Activated T-cell treated with anti-CD3 and anti-CD28 coated beads for 24 hours (primary cell): ENCODE measurements at regions not wholly inside any gene's neighbourhood (a gene's known extent, or its start where the extent isn't known, plus 50 kb on each side); places are given as distances from the start of the nearest gene placed in this dataset.
"Not testable (repeated sequence)": the region's sequence is repeated elsewhere in the genome, so short reads cannot be mapped to it uniquely, and the experiment has no call there.

Source experiments
- DNase-seq: peaks from one replicate; pipeline ENCODE4 v3.0.0-alpha.2; 2020; ENCODE audit warnings: low read depth

DNA sequence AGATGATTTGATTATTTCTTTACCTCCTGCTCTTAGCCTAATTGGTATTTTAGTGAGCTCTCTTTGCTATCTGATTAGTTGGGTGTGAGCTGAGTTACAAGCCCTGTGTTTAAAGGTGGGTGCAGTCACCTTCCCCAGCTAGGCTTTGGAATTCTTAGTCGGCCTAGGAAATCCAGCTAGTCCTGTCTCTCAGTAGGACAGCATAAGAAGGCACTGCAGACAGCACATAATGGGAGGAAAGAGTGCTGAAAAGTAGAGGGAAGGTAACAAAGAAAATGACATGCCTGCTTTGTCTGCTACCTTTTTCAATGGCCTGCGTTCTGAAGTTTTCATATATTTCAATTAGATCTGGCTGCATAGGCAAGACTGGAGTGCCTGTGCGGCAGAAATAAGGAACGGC, 1794.0 kb upstream of the CELF4 start:
- DNase-seq: no peak

DNA sequence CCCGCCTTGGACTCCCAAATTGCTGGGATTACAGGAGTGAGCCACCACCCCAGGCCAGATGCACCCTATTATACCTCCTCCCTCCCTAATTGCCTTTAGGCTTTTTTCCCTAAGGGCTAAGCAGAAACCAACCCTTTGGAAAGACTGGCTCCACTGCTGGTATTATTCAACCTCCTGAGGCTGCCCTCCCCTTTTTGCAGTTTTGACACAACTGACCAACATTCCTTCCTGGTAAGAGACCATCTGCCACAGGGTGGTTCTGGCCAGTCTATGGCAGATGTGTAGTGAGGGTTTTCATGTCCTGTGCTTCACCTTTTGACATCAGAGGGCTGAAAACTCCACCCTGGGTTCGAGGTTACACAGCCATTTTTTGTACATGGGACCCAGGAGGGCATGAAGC, 1785.3 kb upstream of the CELF4 start:
- DNase-seq: no peak

DNA sequence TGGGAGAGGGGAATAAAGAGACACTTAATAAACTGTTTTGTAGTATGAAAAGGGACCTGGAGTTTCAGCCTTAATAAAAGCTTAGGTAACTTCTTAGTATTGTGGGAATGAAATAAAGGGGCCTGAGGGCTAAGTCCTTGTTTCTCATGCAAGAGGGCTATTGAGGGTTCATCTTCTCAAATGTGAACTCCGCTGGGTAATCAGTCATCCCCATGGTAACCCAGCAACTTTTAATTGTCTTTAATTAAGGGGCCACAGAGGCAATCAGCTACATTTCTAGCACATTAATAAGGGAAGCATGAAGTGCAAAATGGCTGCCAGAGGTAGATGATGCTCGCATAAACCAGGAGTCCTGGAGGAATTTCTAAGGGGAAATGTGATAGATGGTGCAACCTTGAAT, 1784.2 kb upstream of the CELF4 start:
- no peak for DNase-seq

DNA sequence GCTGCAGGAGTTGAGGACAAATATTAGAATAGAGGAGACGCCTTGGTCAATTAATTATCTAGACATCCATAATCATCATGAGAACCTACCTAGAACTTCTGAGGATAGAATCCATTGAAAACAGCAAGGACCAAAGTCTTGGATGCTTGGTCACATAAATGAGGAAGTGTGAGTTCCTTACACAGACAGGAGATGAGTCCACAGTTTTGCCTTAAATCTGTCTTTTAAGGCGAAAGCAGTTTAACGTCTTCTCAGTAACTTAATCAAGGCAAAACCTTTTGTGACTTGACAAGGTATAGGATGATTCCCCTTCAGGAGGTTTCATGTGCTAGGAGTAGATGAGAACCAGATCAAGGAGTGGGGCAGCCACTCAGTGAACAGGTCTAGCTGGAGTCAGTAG, 1783.2 kb upstream of the CELF4 start:
- no peak for DNase-seq

GRCh38 chr18:39347701-39348100, 1782.1 kb upstream of the CELF4 start:
- DNase-seq: no peak

DNA sequence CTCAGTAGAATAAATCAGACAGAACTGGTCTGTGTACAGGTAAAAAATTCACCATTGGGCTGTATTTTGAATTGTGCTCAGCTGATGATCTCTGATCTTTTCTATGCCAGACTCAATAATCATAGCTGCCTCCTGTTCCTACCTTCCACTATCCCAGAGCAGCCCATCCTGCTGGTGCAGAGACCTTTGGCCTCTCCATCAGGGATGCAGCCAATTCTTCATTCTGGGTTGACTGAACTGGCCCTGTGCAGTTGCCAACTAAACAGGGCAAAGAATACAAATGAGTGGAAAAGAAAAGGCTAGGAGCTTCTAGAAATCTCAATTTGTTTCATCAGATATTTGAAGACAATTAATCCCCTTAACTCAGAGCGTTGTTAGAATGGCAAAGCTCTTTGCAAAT, 1781.3 kb upstream of the CELF4 start:
- DNase-seq: no peak

GRCh38 chr18:39345321-39345720, 1779.7 kb upstream of the CELF4 start:
- no peak for DNase-seq

- DNase-seq: no peak
Observed at GRCh38 chr18:39344487-39344886, 1778.9 kb upstream of the CELF4 start.

DNA sequence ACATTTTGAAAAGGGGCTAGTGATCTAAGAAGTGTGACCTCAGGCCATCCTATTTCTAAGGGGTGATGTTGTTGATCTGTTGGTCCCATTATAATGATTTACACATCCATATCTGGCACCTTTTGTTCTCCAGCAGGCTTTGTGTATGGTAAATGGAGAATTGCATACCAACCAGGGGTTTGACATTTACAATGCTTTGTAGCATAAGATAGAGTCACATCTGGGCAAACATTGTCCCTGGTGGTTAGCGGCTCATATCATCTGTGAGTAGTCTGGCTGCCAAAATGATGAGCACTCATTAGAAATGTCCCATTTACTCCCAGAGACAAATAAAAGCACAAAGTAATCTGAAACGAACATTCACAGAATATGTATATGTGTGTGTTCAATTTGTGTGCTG, 1775.5 kb upstream of the CELF4 start:
- DNase-seq: no peak

- no peak for DNase-seq
Observed at GRCh38 chr18:39340418-39340817, 1774.8 kb upstream of the CELF4 start.

DNA sequence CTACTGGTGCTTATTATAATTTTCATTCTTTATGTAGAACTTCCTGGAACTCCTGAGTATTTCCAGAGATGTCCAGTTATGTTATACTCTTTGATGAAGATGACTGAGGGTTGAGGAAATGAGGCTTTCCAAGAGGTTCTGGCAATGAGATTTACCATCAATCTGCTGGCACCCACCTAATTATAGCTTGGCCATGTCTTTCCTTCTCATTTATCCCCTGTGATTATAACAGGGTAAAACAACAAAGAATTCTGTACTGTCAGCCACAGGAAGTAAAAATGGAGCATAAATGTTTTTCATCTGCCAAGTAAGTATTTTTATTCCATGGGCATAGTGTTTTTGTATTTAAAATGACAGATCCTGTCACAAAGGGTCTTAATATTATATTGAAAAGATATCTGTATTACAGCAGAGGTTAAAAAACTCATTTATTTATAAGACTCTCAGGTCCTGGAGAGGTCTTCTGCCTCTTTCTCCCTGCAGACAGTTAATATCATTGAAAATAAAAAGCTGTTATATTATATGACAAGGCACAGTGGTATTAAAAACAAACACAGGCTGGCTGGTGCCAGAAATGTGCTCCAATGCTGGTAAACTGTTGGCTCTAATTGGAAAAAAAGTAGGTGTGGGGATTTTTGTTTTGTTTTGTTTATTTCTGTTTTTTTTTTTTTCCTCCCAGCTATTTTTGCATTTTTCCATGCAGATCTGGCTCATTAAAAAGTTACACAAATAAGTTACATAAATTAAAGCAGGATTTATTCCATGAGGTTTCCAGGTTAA, 1764.1 kb upstream of the CELF4 start:
- DNase-seq: no peak

DNA sequence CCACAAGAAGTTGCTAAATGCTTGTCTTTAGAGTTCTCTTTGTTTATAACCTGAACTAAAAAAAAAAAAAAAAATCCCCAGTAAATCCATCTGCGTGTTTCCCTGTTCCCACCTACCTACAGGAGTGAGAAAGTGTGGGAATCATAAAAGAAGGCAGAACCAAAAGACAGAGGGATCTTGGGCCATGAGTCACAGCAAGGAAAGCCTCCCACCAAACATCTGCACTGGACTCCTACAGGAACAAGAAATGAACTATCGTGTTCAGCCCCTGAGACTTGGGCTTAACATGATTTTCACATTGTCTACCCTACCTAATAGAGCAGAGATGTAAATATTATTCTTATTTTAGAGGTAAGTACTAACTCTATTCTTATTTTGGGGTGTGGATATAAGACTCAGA, 1761.2 kb upstream of the CELF4 start:
- no peak for DNase-seq

- no peak for DNase-seq
Observed at GRCh38 chr18:39325973-39326372, 1760.4 kb upstream of the CELF4 start.

DNA sequence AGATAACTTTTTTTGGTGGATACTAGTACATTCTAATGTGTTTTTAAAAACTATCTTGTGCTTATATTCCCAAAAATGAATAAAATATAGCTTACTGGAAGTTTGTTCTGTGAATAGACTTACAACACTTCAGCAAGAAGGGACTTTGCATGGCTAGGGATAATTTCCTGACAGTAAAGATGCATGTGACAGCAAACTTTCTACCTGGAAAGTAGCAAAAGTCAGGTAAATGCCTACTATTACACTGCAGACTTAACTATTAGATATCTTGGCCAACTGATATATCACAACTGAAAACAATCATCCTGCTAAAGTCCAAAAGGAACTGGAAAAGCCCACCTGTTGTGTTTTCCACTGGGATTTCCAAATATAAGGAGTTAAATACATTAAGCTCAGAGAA, 1753.5 kb upstream of the CELF4 start:
- no peak for DNase-seq

DNA sequence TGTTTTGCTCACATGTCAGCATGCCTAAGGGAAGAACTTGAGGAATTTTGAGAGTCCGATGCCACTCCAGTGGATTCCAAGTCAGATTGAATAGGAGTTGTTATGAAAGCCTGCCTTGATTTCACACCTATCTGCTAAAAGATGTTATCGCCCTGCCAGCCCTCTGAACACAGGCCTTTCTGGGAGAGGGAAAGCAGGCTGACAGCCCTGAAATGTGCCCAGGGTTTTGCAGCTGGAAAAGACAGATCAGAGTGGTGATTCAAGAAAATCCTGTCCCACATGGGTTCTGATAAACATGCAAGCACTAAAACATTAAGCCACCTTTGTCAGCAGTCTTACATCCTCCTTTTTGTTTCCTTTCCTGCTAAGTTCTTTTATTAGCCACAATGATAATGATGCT, 1752.9 kb upstream of the CELF4 start:
- DNase-seq: no peak

DNA sequence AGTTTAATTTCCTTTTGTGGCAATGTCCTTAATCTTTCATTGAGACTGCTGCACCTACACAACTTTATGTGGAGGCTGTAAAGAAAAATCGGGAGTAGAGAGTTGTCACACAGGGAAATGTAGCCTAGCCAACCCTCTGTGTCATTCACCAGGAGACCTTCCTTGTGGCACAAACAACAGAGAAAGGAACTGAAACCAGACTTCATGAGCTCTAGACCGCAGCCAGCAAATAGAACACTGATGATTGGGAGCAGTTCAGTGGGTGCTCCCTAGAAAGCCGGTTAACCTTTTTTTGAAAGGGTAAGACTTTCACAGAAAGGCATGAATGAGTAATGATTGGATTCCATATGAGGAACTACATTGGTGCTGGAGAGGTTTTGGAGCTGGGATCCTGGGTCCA, 1752.4 kb upstream of the CELF4 start:
- no peak for DNase-seq

- no peak for DNase-seq
Observed at GRCh38 chr18:39314595-39314994, 1749.0 kb upstream of the CELF4 start.

DNA sequence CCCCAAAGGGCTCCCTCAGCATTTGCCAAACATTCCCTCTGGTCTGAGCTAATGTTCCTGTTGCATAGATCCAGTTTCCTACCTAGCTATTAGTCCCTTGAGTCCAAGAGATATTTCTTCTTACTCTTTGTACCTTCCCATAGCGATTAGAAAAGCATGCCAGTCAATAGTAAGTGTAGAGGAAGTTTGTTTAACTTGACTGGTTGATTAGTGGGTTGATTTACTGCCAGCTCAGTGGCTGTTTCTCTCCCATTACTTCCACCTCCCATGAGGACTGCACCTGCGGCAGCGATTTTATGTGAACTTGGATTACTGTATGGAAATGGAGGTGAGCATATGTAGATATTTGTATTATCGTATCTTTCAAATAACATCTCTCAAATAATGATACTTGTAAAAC, 1748.4 kb upstream of the CELF4 start:
- no peak for DNase-seq

DNA sequence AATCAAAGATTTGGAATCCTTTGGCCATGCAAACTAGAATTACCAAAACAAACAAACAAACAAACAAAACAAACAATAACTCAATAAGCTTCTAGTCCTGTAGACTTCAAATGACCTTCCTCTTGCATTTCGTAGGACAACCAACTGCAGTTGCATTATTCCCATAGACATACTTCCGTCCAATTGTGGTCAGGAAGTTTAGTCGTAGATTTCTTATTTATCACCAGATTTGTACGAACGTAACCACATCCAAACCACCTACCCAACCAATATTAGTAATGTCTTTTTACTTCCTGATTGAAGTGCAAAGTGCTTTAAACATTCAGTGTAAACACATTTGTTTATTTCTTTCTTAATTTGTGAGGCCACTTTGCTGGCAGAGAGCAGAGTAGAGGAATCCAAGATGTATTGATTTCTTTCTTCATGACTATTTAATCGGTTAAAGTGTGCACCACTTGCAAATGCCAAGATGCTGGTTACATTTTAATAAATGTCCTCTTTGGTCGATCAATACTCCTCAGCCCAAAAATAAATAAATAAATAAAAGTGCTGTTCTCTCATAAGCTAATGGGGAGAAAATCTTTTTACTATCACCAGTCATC, 1745.6 kb upstream of the CELF4 start:
- DNase-seq: no peak

- DNase-seq: not testable (repeated sequence)
Observed at GRCh38 chr18:39308931-39309521, 1743.4 kb upstream of the CELF4 start.

- DNase-seq: no peak
Observed at GRCh38 chr18:39305766-39306165, 1740.2 kb upstream of the CELF4 start.

- DNase-seq: no peak
Observed at GRCh38 chr18:39302481-39302880, 1736.9 kb upstream of the CELF4 start.

GRCh38 chr18:39299152-39299551, 1733.6 kb upstream of the CELF4 start:
- DNase-seq: no peak

- no peak for DNase-seq
Observed at GRCh38 chr18:39297225-39297624, 1731.6 kb upstream of the CELF4 start.
